NB4 (cell line): ENCODE measurements at regions not wholly inside any gene's neighbourhood (a gene's known extent, or its start where the extent isn't known, plus 50 kb on each side); places are given as distances from the start of the nearest gene placed in this dataset.

Experiments
- POLR2A ChIP-seq: IDR thresholded peaks from 2 replicates; pipeline ENCODE4 v1.6.1; 2011; ENCODE audit warnings: mild to moderate bottlenecking; ENCODE audit not compliant: insufficient read length; ENCODE audit errors: extremely low read depth
- TF ChIP-seq, protein P1 (sequence below): IDR thresholded peaks from one replicate; pipeline ENCODE4 v1.5.1; 2012; ENCODE audit warnings: low read depth, low read length

- TF ChIP-seq, protein P1, sequence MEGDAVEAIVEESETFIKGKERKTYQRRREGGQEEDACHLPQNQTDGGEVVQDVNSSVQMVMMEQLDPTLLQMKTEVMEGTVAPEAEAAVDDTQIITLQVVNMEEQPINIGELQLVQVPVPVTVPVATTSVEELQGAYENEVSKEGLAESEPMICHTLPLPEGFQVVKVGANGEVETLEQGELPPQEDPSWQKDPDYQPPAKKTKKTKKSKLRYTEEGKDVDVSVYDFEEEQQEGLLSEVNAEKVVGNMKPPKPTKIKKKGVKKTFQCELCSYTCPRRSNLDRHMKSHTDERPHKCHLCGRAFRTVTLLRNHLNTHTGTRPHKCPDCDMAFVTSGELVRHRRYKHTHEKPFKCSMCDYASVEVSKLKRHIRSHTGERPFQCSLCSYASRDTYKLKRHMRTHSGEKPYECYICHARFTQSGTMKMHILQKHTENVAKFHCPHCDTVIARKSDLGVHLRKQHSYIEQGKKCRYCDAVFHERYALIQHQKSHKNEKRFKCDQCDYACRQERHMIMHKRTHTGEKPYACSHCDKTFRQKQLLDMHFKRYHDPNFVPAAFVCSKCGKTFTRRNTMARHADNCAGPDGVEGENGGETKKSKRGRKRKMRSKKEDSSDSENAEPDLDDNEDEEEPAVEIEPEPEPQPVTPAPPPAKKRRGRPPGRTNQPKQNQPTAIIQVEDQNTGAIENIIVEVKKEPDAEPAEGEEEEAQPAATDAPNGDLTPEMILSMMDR, result no peak
- no peak for TF ChIP-seq POLR2A
These were observed 433.6 kb downstream of the GASK1B start for GRCh38 chr4:157739242-157739641.
